HG02610 (cell line): ENCODE measurements at regions not wholly inside any gene's neighbourhood (a gene's known extent, or its start where the extent isn't known, plus 50 kb on each side); places are given as distances from the start of the nearest gene placed in this dataset.
"Not testable (repeated sequence)": the region's sequence is repeated elsewhere in the genome, so short reads cannot be mapped to it uniquely, and the experiment has no call there.

Experiments used
- ATAC-seq: cut with Tn5 transposase; IDR thresholded peaks from one replicate; pipeline ENCODE4 v1.9.1; 2021; ENCODE audit warnings: mild to moderate bottlenecking, moderate library complexity; ENCODE audit not compliant: unreplicated experiment

GRCh38 chr2:20130821-20131645, 79.6 kb upstream of the LAPTM4A start:
- ATAC-seq: no peak

GRCh38 chr2:20130160-20130560, 78.7 kb upstream of the LAPTM4A start:
- no peak for ATAC-seq

GRCh38 chr2:20129331-20130159, 78.1 kb upstream of the LAPTM4A start:
- no peak for ATAC-seq

GRCh38 chr2:20128506-20129330, 77.3 kb upstream of the LAPTM4A start:
- no peak for ATAC-seq

GRCh38 chr2:20126469-20126868, 75.0 kb upstream of the LAPTM4A start:
- ATAC-seq: no peak

- no peak for ATAC-seq
Observed at GRCh38 chr2:20126040-20126439, 74.6 kb upstream of the LAPTM4A start.

- ATAC-seq: no peak
Observed at GRCh38 chr2:20125616-20126015, 74.2 kb upstream of the LAPTM4A start.

- ATAC-seq: no peak
Observed at GRCh38 chr2:20125164-20125563, 73.7 kb upstream of the LAPTM4A start.

GRCh38 chr2:20123871-20124594, 72.6 kb upstream of the LAPTM4A start:
- ATAC-seq: no peak

- no peak for ATAC-seq
Observed at GRCh38 chr2:20122864-20123263, 71.4 kb upstream of the LAPTM4A start.

- ATAC-seq: no peak
Observed at GRCh38 chr2:20120569-20121416, 69.4 kb upstream of the LAPTM4A start.

- no peak for ATAC-seq
Observed at GRCh38 chr2:20118051-20118450, 66.6 kb upstream of the LAPTM4A start.

GRCh38 chr2:20115902-20116301, 64.5 kb upstream of the LAPTM4A start:
- no peak for ATAC-seq

GRCh38 chr2:20115374-20115773, 63.9 kb upstream of the LAPTM4A start:
- ATAC-seq: no peak

GRCh38 chr2:20113986-20114938, 62.8 kb upstream of the LAPTM4A start:
- ATAC-seq: no peak

- ATAC-seq: no peak
Observed at GRCh38 chr2:20113004-20113796, 61.8 kb upstream of the LAPTM4A start.

- not testable (repeated sequence) for ATAC-seq
Observed at GRCh38 chr2:20112361-20112760, 60.9 kb upstream of the LAPTM4A start.
